ENCODE measurements at regions not wholly inside any gene's neighbourhood (a gene's known extent, or its start where the extent isn't known, plus 50 kb on each side); places are given as distances from the start of the nearest gene placed in this dataset.

GRCh38 chr5:23631302-23632045 lies 124.1 kb downstream of the PRDM9 start:
- TF ChIP-seq TOX (CRISPR knock-in tag; IDR thresholded peaks at IDR 0.05; ENCODE audit: borderline replicate concordance) (no peak), TCF4 (CRISPR knock-in tag; IDR thresholded peaks at IDR 0.05; ENCODE audit: borderline replicate concordance) (no peak), OSR1 (CRISPR knock-in tag; IDR thresholded peaks at IDR 0.05) (no peak)
- ATAC-seq, result no peak

GRCh38 chr5:23635938-23636337 lies 128.5 kb downstream of the PRDM9 start:
- ATAC-seq, result no peak
- TF ChIP-seq TOX (CRISPR knock-in tag; IDR thresholded peaks at IDR 0.05; ENCODE audit: borderline replicate concordance) (no peak), OSR1 (CRISPR knock-in tag; IDR thresholded peaks at IDR 0.05) (no peak), ZNF8 (CRISPR knock-in tag; IDR thresholded peaks at IDR 0.05) (no peak), ARNTL (CRISPR knock-in tag; IDR thresholded peaks at IDR 0.05; ENCODE audit: borderline replicate concordance, low read depth) (no peak), ZFP3 (CRISPR knock-in tag; IDR thresholded peaks at IDR 0.05) (no peak), ZC3H10 (CRISPR knock-in tag; IDR thresholded peaks at IDR 0.05) (no peak)

GRCh38 chr5:23639326-23639725 lies 131.9 kb downstream of the PRDM9 start:
- no peak for TF ChIP-seq ZNF70 (CRISPR knock-in tag; IDR thresholded peaks at IDR 0.05)
- no peak for TF ChIP-seq BACH2 (CRISPR knock-in tag; IDR thresholded peaks at IDR 0.05; ENCODE audit: borderline replicate concordance)
- ATAC-seq, result no peak

DNA sequence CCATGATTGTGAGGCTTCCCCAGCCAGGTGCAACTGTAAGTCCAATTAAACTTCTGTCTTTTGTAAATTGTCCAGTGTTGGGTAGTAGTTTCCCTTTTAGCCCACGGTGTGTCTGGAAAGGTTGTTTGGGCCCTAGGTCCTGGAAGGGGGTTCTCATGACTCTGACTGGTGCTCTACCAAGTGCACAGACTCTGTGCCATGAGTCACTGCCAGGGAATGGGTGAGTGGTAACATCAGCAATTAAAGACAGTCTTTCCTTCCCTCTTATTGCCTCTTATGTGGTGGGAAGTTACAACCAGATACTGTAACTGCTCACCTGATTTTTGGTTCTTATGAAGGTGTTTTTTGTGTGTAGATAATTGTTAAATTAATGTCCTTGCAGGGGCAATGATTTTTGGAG lies 141.2 kb downstream of the PRDM9 start:
- ATAC-seq, result no peak
- TF ChIP-seq PPARA (CRISPR knock-in tag; IDR thresholded peaks at IDR 0.05; ENCODE audit: borderline replicate concordance) (no peak), TOX (CRISPR knock-in tag; IDR thresholded peaks at IDR 0.05; ENCODE audit: borderline replicate concordance) (no peak), SNAI2 (CRISPR knock-in tag; IDR thresholded peaks at IDR 0.05) (no peak), OSR1 (CRISPR knock-in tag; IDR thresholded peaks at IDR 0.05) (no peak), ZNF70 (CRISPR knock-in tag; IDR thresholded peaks at IDR 0.05) (no peak), ZC3H10 (CRISPR knock-in tag; IDR thresholded peaks at IDR 0.05) (no peak), GLIS3 (CRISPR knock-in tag; IDR thresholded peaks at IDR 0.05) (no peak), CREB5 (CRISPR knock-in tag; IDR thresholded peaks at IDR 0.05; ENCODE audit: low read depth) (no peak), ZFP30 (CRISPR knock-in tag; IDR thresholded peaks at IDR 0.05) (no peak), RARB (CRISPR knock-in tag; IDR thresholded peaks at IDR 0.05) (no peak), BACH2 (CRISPR knock-in tag; IDR thresholded peaks at IDR 0.05; ENCODE audit: borderline replicate concordance) (no peak), TCF4 (CRISPR knock-in tag; IDR thresholded peaks at IDR 0.05; ENCODE audit: borderline replicate concordance) (no peak), ZFP3 (CRISPR knock-in tag; IDR thresholded peaks at IDR 0.05) (no peak), ISL1 (CRISPR knock-in tag; IDR thresholded peaks at IDR 0.05) (no peak)
- TF ChIP-seq, protein P1, sequence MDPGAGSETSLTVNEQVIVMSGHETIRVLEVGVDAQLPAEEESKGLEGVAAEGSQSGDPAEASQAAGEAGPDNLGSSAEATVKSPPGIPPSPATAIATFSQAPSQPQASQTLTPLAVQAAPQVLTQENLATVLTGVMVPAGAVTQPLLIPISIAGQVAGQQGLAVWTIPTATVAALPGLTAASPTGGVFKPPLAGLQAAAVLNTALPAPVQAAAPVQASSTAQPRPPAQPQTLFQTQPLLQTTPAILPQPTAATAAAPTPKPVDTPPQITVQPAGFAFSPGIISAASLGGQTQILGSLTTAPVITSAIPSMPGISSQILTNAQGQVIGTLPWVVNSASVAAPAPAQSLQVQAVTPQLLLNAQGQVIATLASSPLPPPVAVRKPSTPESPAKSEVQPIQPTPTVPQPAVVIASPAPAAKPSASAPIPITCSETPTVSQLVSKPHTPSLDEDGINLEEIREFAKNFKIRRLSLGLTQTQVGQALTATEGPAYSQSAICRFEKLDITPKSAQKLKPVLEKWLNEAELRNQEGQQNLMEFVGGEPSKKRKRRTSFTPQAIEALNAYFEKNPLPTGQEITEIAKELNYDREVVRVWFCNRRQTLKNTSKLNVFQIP (CRISPR knock-in tag; IDR thresholded peaks at IDR 0.05; ENCODE audit: borderline replicate concordance, low read depth), result no peak

GRCh38 chr5:23649594-23649993 lies 142.2 kb downstream of the PRDM9 start:
- no peak for ATAC-seq
- TF ChIP-seq, protein P2, sequence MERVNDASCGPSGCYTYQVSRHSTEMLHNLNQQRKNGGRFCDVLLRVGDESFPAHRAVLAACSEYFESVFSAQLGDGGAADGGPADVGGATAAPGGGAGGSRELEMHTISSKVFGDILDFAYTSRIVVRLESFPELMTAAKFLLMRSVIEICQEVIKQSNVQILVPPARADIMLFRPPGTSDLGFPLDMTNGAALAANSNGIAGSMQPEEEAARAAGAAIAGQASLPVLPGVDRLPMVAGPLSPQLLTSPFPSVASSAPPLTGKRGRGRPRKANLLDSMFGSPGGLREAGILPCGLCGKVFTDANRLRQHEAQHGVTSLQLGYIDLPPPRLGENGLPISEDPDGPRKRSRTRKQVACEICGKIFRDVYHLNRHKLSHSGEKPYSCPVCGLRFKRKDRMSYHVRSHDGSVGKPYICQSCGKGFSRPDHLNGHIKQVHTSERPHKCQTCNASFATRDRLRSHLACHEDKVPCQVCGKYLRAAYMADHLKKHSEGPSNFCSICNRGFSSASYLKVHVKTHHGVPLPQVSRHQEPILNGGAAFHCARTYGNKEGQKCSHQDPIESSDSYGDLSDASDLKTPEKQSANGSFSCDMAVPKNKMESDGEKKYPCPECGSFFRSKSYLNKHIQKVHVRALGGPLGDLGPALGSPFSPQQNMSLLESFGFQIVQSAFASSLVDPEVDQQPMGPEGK (CRISPR knock-in tag; IDR thresholded peaks at IDR 0.05; ENCODE audit: borderline replicate concordance), result no peak
- TF ChIP-seq, protein P3, sequence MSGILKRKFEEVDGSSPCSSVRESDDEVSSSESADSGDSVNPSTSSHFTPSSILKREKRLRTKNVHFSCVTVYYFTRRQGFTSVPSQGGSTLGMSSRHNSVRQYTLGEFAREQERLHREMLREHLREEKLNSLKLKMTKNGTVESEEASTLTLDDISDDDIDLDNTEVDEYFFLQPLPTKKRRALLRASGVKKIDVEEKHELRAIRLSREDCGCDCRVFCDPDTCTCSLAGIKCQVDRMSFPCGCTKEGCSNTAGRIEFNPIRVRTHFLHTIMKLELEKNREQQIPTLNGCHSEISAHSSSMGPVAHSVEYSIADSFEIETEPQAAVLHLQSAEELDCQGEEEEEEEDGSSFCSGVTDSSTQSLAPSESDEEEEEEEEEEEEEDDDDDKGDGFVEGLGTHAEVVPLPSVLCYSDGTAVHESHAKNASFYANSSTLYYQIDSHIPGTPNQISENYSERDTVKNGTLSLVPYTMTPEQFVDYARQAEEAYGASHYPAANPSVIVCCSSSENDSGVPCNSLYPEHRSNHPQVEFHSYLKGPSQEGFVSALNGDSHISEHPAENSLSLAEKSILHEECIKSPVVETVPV (CRISPR knock-in tag; IDR thresholded peaks at IDR 0.05), result no peak
- no peak for TF ChIP-seq CSDC2 (CRISPR knock-in tag; IDR thresholded peaks at IDR 0.05)
- TF ChIP-seq ZNF8 (CRISPR knock-in tag; IDR thresholded peaks at IDR 0.05), result no peak
- TF ChIP-seq OSR1 (CRISPR knock-in tag; IDR thresholded peaks at IDR 0.05), result no peak
- TF ChIP-seq BACH2 (CRISPR knock-in tag; IDR thresholded peaks at IDR 0.05; ENCODE audit: borderline replicate concordance), result no peak
- no peak for TF ChIP-seq ESRRG (CRISPR knock-in tag; IDR thresholded peaks at IDR 0.05)
- TF ChIP-seq RARB (CRISPR knock-in tag; IDR thresholded peaks at IDR 0.05), result no peak
- no peak for TF ChIP-seq ZNF565 (CRISPR knock-in tag; conservative IDR thresholded peaks at IDR 0.05; ENCODE audit: low read depth)
- TF ChIP-seq PPARA (CRISPR knock-in tag; IDR thresholded peaks at IDR 0.05; ENCODE audit: borderline replicate concordance), result no peak
- no peak for TF ChIP-seq ZC3H10 (CRISPR knock-in tag; IDR thresholded peaks at IDR 0.05)
- TF ChIP-seq TSHZ2 (CRISPR knock-in tag; IDR thresholded peaks at IDR 0.05), result no peak
- TF ChIP-seq TOX (CRISPR knock-in tag; IDR thresholded peaks at IDR 0.05; ENCODE audit: borderline replicate concordance), result no peak
- TF ChIP-seq CREB5 (CRISPR knock-in tag; IDR thresholded peaks at IDR 0.05; ENCODE audit: low read depth), result no peak
- no peak for TF ChIP-seq GLIS3 (CRISPR knock-in tag; IDR thresholded peaks at IDR 0.05)
- TF ChIP-seq TCF4 (CRISPR knock-in tag; IDR thresholded peaks at IDR 0.05; ENCODE audit: borderline replicate concordance), result no peak

Data from SK-N-SH treated with all-trans-retinoic acid at 6 μM for 48 hours (cell line).